ENCODE measurements at regions not wholly inside any gene's neighbourhood (a gene's known extent, or its start where the extent isn't known, plus 50 kb on each side); places are given as distances from the start of the nearest gene placed in this dataset.

DNA sequence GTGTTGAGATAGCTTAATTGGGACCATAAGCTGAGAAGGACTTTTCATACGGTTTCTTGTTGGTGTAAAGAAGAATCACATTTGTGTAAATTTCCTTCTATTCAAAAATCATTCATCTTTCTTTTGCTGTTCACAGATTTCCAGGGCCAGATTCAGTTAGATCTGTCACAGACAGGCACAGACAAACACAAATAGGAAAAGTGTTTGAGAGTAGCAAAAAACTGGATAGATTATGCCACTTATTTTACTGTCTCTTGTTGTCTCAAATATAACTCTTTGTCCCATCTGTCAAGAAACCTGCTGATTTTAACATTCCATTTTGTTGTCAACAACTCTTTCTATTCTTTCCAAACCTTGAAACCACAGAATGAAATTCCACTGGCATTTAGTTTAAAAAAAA is 142.8 kb downstream of the ID4 start:
- TF ChIP-seq EZH2phosphoT487 (IDR thresholded peaks at IDR 0.05; ENCODE audit: insufficient read depth, low read depth) (no peak), EZH2 (IDR thresholded peaks at IDR 0.05; ENCODE audit: insufficient read depth, poor library complexity, severe bottlenecking) (no peak)

Measured in GM23248 (cell line).